GM12873 (cell line): ENCODE measurements at regions not wholly inside any gene's neighbourhood (a gene's known extent, or its start where the extent isn't known, plus 50 kb on each side); places are given as distances from the start of the nearest gene placed in this dataset.

Experiments
- CTCF ChIP-seq: IDR thresholded peaks from 2 replicates; pipeline ENCODE4 v1.5.1; 2012; ENCODE audit warnings: low read depth, mild to moderate bottlenecking, moderate library complexity, low read length, control low read depth; ENCODE audit not compliant: insufficient read depth; ENCODE audit errors: missing control alignments

- no peak for TF ChIP-seq CTCF
Observed at GRCh38 chr9:13491138-13491492, 211.6 kb upstream of the MPDZ start.

- no peak for TF ChIP-seq CTCF
Observed at GRCh38 chr9:13487936-13488335, 208.4 kb upstream of the MPDZ start.

- TF ChIP-seq CTCF = no peak
Observed at GRCh38 chr9:13487498-13487897, 208.0 kb upstream of the MPDZ start.

GRCh38 chr9:13487071-13487470 lies 207.6 kb upstream of the MPDZ start:
- TF ChIP-seq CTCF = no peak

- TF ChIP-seq CTCF = no peak
Observed at GRCh38 chr9:13485068-13485596, 205.6 kb upstream of the MPDZ start.

- TF ChIP-seq CTCF = no peak
Observed at GRCh38 chr9:13484186-13484585, 204.7 kb upstream of the MPDZ start.

- no peak for TF ChIP-seq CTCF
Observed at GRCh38 chr9:13481274-13481673, 201.8 kb upstream of the MPDZ start.

- TF ChIP-seq CTCF = no peak
Observed at GRCh38 chr9:13480693-13481092, 201.2 kb upstream of the MPDZ start.
